Left ventricle myocardium inferior (tissue), 1 donor: ENCODE measurements at regions not wholly inside any gene's neighbourhood (a gene's known extent, or its start where the extent isn't known, plus 50 kb on each side); places are given as distances from the start of the nearest gene placed in this dataset.

Experiments
- DNase-seq: peaks from one replicate; pipeline ENCODE4 v3.0.0-alpha.2; 2020
- H3K27ac ChIP-seq: fragments of 200-600 bp; replicated peaks from 2 replicates; pipeline ENCODE4 v1.8.0; 2021
- H3K27me3 ChIP-seq: fragments of 200-600 bp; 2 replicates; pipeline ENCODE4 v1.8.0; 2021; ENCODE audit warnings: low read depth
- H3K36me3 ChIP-seq: fragments of 200-600 bp; 2 replicates; pipeline ENCODE4 v1.8.0; 2021
- H3K4me1 ChIP-seq: fragments of 200-600 bp; 2 replicates; pipeline ENCODE4 v1.8.0; 2021
- H3K4me3 ChIP-seq: fragments of 200-600 bp; 2 replicates; pipeline ENCODE4 v1.8.0; 2021; ENCODE audit warnings: mild to moderate bottlenecking, moderate library complexity
- H3K9me3 ChIP-seq: fragments of 200-600 bp; replicated peaks from 2 replicates; pipeline ENCODE4 v1.8.0; 2021
- CTCF ChIP-seq: fragments of 200-600 bp; IDR thresholded peaks from 2 replicates; pipeline ENCODE4 v1.8.0; 2021; ENCODE audit warnings: antibody characterized with exemption, mild to moderate bottlenecking, borderline replicate concordance
- intact Hi-C: fragments of 100-400 bp; cut with micrococcal nuclease; formaldehyde crosslinking; loops from one replicate; pipeline ENCODE4 v1.11.0; 2022
- donor health status: DM: no; HTN: yes; CAD: no; lungs with severe emphysema.

- no peak overlapping the region for H3K27ac ChIP-seq
- DNase-seq: no peak
- no peaks in the 10 kb centered on the region for H3K36me3 ChIP-seq
Observed at GRCh38 chr5:113692891-113693457, 179.5 kb downstream of the YTHDC2 start.

GRCh38 chr5:113693701-113694100 lies 180.2 kb downstream of the YTHDC2 start:
- no peak overlapping the region for H3K4me3 ChIP-seq
- no peaks in the 10 kb centered on the region for H3K9me3 ChIP-seq
- intact Hi-C loops: no loop called here
- peaks cover 30% of the 10 kb centered on the region for H3K4me1 ChIP-seq
- TF ChIP-seq CTCF: no peak
- peaks cover 25% of the 10 kb centered on the region for H3K27me3 ChIP-seq
- DNase-seq: no peak
- no peak overlapping the region for H3K27ac ChIP-seq
- no peaks in the 10 kb centered on the region for H3K36me3 ChIP-seq

More at GRCh38 chr5:113692891-113693457, 179.5 kb downstream of the YTHDC2 start:
- Histone ChIP-seq H3K4me1 (peaks cover 30% of the 10 kb centered on the region), H3K27me3 (peaks cover 20% of the 10 kb centered on the region), H3K4me3 (no peak overlapping the region), H3K9me3 (no peaks in the 10 kb centered on the region)
- no peak for TF ChIP-seq CTCF
- intact Hi-C loops: no loop called here

- DNase-seq: no peak
- H3K27me3 ChIP-seq: peaks cover 25% of the 10 kb centered on the region
- H3K4me1 ChIP-seq: peaks cover 30% of the 10 kb centered on the region
- no peak overlapping the region for H3K4me3 ChIP-seq
- H3K36me3 ChIP-seq: no peaks in the 10 kb centered on the region
- no peak for TF ChIP-seq CTCF
- intact Hi-C loops: no loop called here
- no peak overlapping the region for H3K27ac ChIP-seq
- no peaks in the 10 kb centered on the region for H3K9me3 ChIP-seq
Observed at GRCh38 chr5:113694576-113694975, 181.1 kb downstream of the YTHDC2 start.

GRCh38 chr5:113703266-113703665 lies 189.8 kb downstream of the YTHDC2 start:
- H3K36me3 ChIP-seq: no peaks in the 10 kb centered on the region

GRCh38 chr5:113705657-113706056 lies 192.2 kb downstream of the YTHDC2 start:
- H3K4me1 ChIP-seq: no peaks in the 10 kb centered on the region
- TF ChIP-seq CTCF: no peak
- intact Hi-C loops: no loop called here
- no peak for DNase-seq
- peaks cover 23% of the 10 kb centered on the region for H3K9me3 ChIP-seq
- H3K4me3 ChIP-seq: no peak overlapping the region
- no peaks in the 10 kb centered on the region for H3K27me3 ChIP-seq
- H3K27ac ChIP-seq: no peak overlapping the region
- no peaks in the 10 kb centered on the region for H3K36me3 ChIP-seq

More at GRCh38 chr5:113703266-113703665, 189.8 kb downstream of the YTHDC2 start:
- H3K4me3 ChIP-seq: no peak overlapping the region
- H3K27me3 ChIP-seq: peaks cover 2% of the 10 kb centered on the region
- H3K27ac ChIP-seq: no peak overlapping the region
- H3K4me1 ChIP-seq: no peaks in the 10 kb centered on the region
- intact Hi-C loops: no loop called here
- H3K9me3 ChIP-seq: peaks cover 23% of the 10 kb centered on the region
- TF ChIP-seq CTCF: no peak
- no peak for DNase-seq
